Osteocyte (in vitro differentiated cells): ENCODE measurements at regions not wholly inside any gene's neighbourhood (a gene's known extent, or its start where the extent isn't known, plus 50 kb on each side); places are given as distances from the start of the nearest gene placed in this dataset.

Source experiments
- DNase-seq: peaks from one replicate; pipeline ENCODE4 v3.0.0; 2021; ENCODE audit warnings: mixed read lengths; ENCODE audit not compliant: unreplicated experiment; ENCODE audit errors: extremely low spot score
- H3K27ac Mint-ChIP-seq: one replicate; pipeline ENCODE4 v1.8.0; 2021; ENCODE audit warnings: mild to moderate bottlenecking, mixed read lengths; ENCODE audit not compliant: unreplicated experiment
- H3K27me3 Mint-ChIP-seq: one replicate; pipeline ENCODE4 v1.8.0; 2021; ENCODE audit warnings: mixed read lengths; ENCODE audit not compliant: unreplicated experiment
- H3K36me3 Mint-ChIP-seq: one replicate; pipeline ENCODE4 v1.8.0; 2021; ENCODE audit warnings: mixed read lengths; ENCODE audit not compliant: unreplicated experiment
- H3K4me1 Mint-ChIP-seq: one replicate; pipeline ENCODE4 v1.8.0; 2021; ENCODE audit warnings: mixed read lengths; ENCODE audit not compliant: unreplicated experiment
- H3K4me3 Mint-ChIP-seq: one replicate; pipeline ENCODE4 v1.8.0; 2021; ENCODE audit warnings: mild to moderate bottlenecking, moderate library complexity, mixed read lengths; ENCODE audit not compliant: unreplicated experiment
- H3K9me3 Mint-ChIP-seq: one replicate; pipeline ENCODE4 v1.8.0; 2021; ENCODE audit warnings: mixed read lengths; ENCODE audit not compliant: unreplicated experiment
- TF ChIP-seq, protein P1 (sequence below): fragments of 200-600 bp; sonication (generic); IDR thresholded peaks from 2 replicates; pipeline ENCODE4 v1.5.0; 2021; ENCODE audit warnings: antibody characterized with exemption, mild to moderate bottlenecking, moderate library complexity

- Mint-ChIP-seq H3K27me3 (no peaks in the 10 kb centered on the region), H3K27ac (no peak overlapping the region), H3K9me3 (peaks cover 5% of the 10 kb centered on the region), H3K4me3 (no peak overlapping the region), H3K36me3 (peaks cover 3% of the 10 kb centered on the region), H3K4me1 (no peaks in the 10 kb centered on the region)
- DNase-seq: no peak
- TF ChIP-seq, protein P1, sequence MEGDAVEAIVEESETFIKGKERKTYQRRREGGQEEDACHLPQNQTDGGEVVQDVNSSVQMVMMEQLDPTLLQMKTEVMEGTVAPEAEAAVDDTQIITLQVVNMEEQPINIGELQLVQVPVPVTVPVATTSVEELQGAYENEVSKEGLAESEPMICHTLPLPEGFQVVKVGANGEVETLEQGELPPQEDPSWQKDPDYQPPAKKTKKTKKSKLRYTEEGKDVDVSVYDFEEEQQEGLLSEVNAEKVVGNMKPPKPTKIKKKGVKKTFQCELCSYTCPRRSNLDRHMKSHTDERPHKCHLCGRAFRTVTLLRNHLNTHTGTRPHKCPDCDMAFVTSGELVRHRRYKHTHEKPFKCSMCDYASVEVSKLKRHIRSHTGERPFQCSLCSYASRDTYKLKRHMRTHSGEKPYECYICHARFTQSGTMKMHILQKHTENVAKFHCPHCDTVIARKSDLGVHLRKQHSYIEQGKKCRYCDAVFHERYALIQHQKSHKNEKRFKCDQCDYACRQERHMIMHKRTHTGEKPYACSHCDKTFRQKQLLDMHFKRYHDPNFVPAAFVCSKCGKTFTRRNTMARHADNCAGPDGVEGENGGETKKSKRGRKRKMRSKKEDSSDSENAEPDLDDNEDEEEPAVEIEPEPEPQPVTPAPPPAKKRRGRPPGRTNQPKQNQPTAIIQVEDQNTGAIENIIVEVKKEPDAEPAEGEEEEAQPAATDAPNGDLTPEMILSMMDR: no peak
Measured at GRCh38 chr3:8399686-8400085, 101.9 kb upstream of the LMCD1 start.

DNA sequence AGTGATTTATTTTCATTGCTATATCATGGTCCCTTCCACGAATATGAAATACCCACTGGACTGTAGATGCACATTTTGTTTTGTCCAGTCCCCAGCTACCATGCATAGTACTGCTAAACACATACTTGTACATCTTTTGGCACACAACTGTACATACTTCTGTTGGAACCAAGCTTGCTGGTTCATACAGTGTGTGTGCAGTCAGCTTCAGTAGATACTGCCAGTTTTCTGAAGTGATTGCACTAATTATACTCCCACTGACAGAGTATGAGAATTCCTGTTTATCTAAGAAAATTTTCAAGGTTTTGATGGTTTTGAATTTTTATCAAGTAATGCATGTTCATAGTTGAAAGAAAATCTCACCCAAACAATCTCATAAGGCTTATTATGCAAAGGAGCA is 100.7 kb upstream of the LMCD1 start:
- H3K27me3 Mint-ChIP-seq: no peaks in the 10 kb centered on the region
- H3K4me3 Mint-ChIP-seq: no peak overlapping the region
- TF ChIP-seq, protein P1: no peak
- no peak for DNase-seq
- no peaks in the 10 kb centered on the region for H3K4me1 Mint-ChIP-seq
- no peak overlapping the region for H3K27ac Mint-ChIP-seq
- peaks cover 8% of the 10 kb centered on the region for H3K9me3 Mint-ChIP-seq
- peaks cover 3% of the 10 kb centered on the region for H3K36me3 Mint-ChIP-seq

DNA sequence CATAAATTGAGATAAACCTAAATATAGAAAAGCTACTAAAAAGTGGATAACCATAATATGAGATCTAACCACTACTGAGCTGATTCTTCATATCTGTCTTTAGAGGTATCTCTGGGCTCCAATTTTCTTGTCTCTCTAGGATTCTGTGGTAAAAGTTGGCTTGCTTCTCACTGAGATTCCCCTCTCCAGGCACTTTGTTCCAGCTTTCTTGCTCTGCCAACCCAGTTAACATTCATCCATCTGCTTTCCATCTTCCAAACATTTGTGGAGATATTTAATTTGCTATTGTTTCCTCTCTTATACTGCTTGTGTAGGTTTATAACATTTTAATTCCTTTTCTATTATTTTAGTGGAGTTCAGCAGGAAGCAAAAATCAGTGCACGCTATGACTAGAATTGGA is 97.6 kb upstream of the LMCD1 start:
- no peaks in the 10 kb centered on the region for H3K4me1 Mint-ChIP-seq
- H3K36me3 Mint-ChIP-seq: peaks cover 8% of the 10 kb centered on the region
- H3K4me3 Mint-ChIP-seq: no peak overlapping the region
- H3K27me3 Mint-ChIP-seq: no peaks in the 10 kb centered on the region
- H3K27ac Mint-ChIP-seq: no peak overlapping the region
- TF ChIP-seq, protein P1: no peak
- no peak for DNase-seq
- H3K9me3 Mint-ChIP-seq: peaks cover 21% of the 10 kb centered on the region

DNA sequence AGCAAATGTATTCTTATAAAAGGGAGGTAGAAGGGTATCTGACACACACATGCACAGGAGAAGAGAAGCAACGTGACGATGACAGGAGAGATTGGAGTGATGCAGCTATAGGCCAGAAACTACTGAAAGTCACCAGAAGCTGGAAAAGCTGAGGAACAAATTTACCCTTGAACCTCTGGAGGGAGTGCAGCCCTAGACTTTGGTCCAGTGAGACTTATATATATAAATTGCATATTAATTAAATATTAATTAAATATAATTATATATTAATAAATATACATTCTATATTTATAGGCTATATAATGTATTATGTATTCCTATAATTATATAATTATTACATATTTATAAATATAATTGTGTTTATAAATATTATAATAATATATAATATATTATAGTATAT is 96.5 kb upstream of the LMCD1 start:
- Mint-ChIP-seq H3K27me3 (no peaks in the 10 kb centered on the region), H3K4me3 (no peak overlapping the region)
- no peak for DNase-seq

DNA sequence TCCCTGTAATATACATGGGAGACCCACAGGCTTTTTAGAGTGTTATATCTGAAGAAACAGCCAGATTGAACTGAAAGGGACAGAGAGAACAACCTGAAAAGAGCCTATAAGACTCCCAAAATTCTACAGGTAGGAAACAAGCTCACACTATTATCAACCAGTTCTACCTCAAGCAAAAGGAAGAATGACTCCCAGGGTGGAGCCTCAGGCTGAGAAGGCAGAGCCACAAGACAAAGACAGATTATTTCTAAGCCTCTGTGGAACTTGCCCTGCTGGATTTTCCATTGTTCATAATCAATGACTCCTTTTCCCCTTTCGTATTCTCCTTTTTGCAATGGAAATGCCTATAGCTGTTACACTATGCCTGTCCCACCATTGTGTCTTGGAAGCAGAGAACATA is 95.1 kb upstream of the LMCD1 start:
- Mint-ChIP-seq H3K4me1 (no peaks in the 10 kb centered on the region), H3K4me3 (no peak overlapping the region), H3K36me3 (peaks cover 8% of the 10 kb centered on the region), H3K9me3 (peaks cover 21% of the 10 kb centered on the region), H3K27ac (no peak overlapping the region), H3K27me3 (no peaks in the 10 kb centered on the region)
- TF ChIP-seq, protein P1: no peak
- no peak for DNase-seq

More for the DNA sequence above, 96.5 kb upstream of the LMCD1 start:
- Mint-ChIP-seq H3K36me3 (peaks cover 8% of the 10 kb centered on the region), H3K27ac (no peak overlapping the region), H3K9me3 (peaks cover 21% of the 10 kb centered on the region), H3K4me1 (no peaks in the 10 kb centered on the region)
- TF ChIP-seq, protein P1: no peak
